ENCODE measurements at regions not wholly inside any gene's neighbourhood (a gene's known extent, or its start where the extent isn't known, plus 50 kb on each side); places are given as distances from the start of the nearest gene placed in this dataset.

- no peaks in the 10 kb centered on the region for H4K20me1 ChIP-seq (ENCODE audit: insufficient read depth)
- H3K9me3 ChIP-seq (ENCODE audit: low read length): no peaks in the 10 kb centered on the region
- TF ChIP-seq POLR2AphosphoS5 (IDR thresholded peaks at IDR 0.05) (no peak), CTCF (IDR thresholded peaks at IDR 0.05; ENCODE audit: poor library complexity, severe bottlenecking) (no peak)
- no peak overlapping the region for H3K4me3 ChIP-seq (ENCODE audit: low read length)
- no peaks in the 10 kb centered on the region for H3K79me2 ChIP-seq (replicated peaks; ENCODE audit: insufficient read depth, low read length)
- H3K9me2 ChIP-seq (ENCODE audit: insufficient read depth, low read length): no peaks in the 10 kb centered on the region
- H3K4me2 ChIP-seq (ENCODE audit: low read length): no peak overlapping the region
- H3K9ac ChIP-seq (ENCODE audit: low read length): no peak overlapping the region
- no peaks in the 10 kb centered on the region for H3K36me3 ChIP-seq (ENCODE audit: insufficient read depth, low read length)
- no peaks in the 10 kb centered on the region for H3F3A ChIP-seq (ENCODE audit: insufficient read depth, low read length, poor library complexity, severe bottlenecking)
- H2AFZ ChIP-seq (ENCODE audit: low read depth, low read length): no peak overlapping the region
- H3K27ac ChIP-seq (ENCODE audit: low read length): no peak overlapping the region
- H3K27me3 ChIP-seq (ENCODE audit: insufficient read depth, low read depth, low read length): no peaks in the 10 kb centered on the region
Measured at GRCh38 chr16:79392081-79392480, 208.5 kb downstream of the MAF start.

GRCh38 chr16:79391395-79391794 is 209.1 kb downstream of the MAF start:
- Histone ChIP-seq H3F3A (ENCODE audit: insufficient read depth, low read length, poor library complexity, severe bottlenecking) (no peaks in the 10 kb centered on the region), H4K20me1 (ENCODE audit: insufficient read depth) (no peaks in the 10 kb centered on the region), H3K4me2 (ENCODE audit: low read length) (no peak overlapping the region), H3K4me3 (ENCODE audit: low read length) (no peak overlapping the region), H3K27me3 (ENCODE audit: insufficient read depth, low read depth, low read length) (no peaks in the 10 kb centered on the region), H3K9ac (ENCODE audit: low read length) (no peak overlapping the region), H2AFZ (ENCODE audit: low read depth, low read length) (no peak overlapping the region), H3K79me2 (replicated peaks; ENCODE audit: insufficient read depth, low read length) (no peaks in the 10 kb centered on the region), H3K27ac (ENCODE audit: low read length) (no peak overlapping the region), H3K9me3 (ENCODE audit: low read length) (no peaks in the 10 kb centered on the region), H3K36me3 (ENCODE audit: insufficient read depth, low read length) (no peaks in the 10 kb centered on the region), H3K9me2 (ENCODE audit: insufficient read depth, low read length) (no peaks in the 10 kb centered on the region)
- TF ChIP-seq EP300 (conservative IDR thresholded peaks at IDR 0.05; ENCODE audit: poor library complexity, severe bottlenecking) (no peak), TAF1 (IDR thresholded peaks at IDR 0.05; ENCODE audit: low read depth) (no peak)

- no peak overlapping the region for H2AFZ ChIP-seq (ENCODE audit: low read depth, low read length)
- no peaks in the 10 kb centered on the region for H3K9me2 ChIP-seq (ENCODE audit: insufficient read depth, low read length)
- no peak for TF ChIP-seq EP300 (conservative IDR thresholded peaks at IDR 0.05; ENCODE audit: poor library complexity, severe bottlenecking)
- no peak for TF ChIP-seq CTCF (IDR thresholded peaks at IDR 0.05; ENCODE audit: poor library complexity, severe bottlenecking)
- TF ChIP-seq POLR2AphosphoS5 (IDR thresholded peaks at IDR 0.05): no peak
- TF ChIP-seq EZH2 (IDR thresholded peaks at IDR 0.05; ENCODE audit: borderline replicate concordance, insufficient read depth, low read length, poor library complexity, severe bottlenecking): no peak
- no peak for TF ChIP-seq SMC3 (conservative IDR thresholded peaks at IDR 0.05; ENCODE audit: poor library complexity)
- no peak for TF ChIP-seq TAF1 (IDR thresholded peaks at IDR 0.05; ENCODE audit: low read depth)
- TF ChIP-seq REST (IDR thresholded peaks at IDR 0.05; ENCODE audit: borderline replicate concordance): no peak
- TF ChIP-seq RAD21 (conservative IDR thresholded peaks at IDR 0.05): no peak
- TF ChIP-seq MXI1 (conservative IDR thresholded peaks at IDR 0.05; ENCODE audit: poor library complexity, severe bottlenecking): no peak
- no peak overlapping the region for H3K27ac ChIP-seq (ENCODE audit: low read length)
- no peaks in the 10 kb centered on the region for H4K20me1 ChIP-seq (ENCODE audit: insufficient read depth)
- H3K27me3 ChIP-seq (ENCODE audit: insufficient read depth, low read depth, low read length): no peaks in the 10 kb centered on the region
- H3F3A ChIP-seq (ENCODE audit: insufficient read depth, low read length, poor library complexity, severe bottlenecking): no peaks in the 10 kb centered on the region
- no peak overlapping the region for H3K4me2 ChIP-seq (ENCODE audit: low read length)
- no peaks in the 10 kb centered on the region for H3K36me3 ChIP-seq (ENCODE audit: insufficient read depth, low read length)
- no peak overlapping the region for H3K4me3 ChIP-seq (ENCODE audit: low read length)
- no peak overlapping the region for H3K9ac ChIP-seq (ENCODE audit: low read length)
- no peaks in the 10 kb centered on the region for H3K79me2 ChIP-seq (replicated peaks; ENCODE audit: insufficient read depth, low read length)
- H3K9me3 ChIP-seq (ENCODE audit: low read length): no peaks in the 10 kb centered on the region
Measured at GRCh38 chr16:79390481-79391051, 210.0 kb downstream of the MAF start.

Measured in neural cell (in vitro differentiated cells).